ENCODE measurements at regions not wholly inside any gene's neighbourhood (a gene's known extent, or its start where the extent isn't known, plus 50 kb on each side); places are given as distances from the start of the nearest gene placed in this dataset.

DNA sequence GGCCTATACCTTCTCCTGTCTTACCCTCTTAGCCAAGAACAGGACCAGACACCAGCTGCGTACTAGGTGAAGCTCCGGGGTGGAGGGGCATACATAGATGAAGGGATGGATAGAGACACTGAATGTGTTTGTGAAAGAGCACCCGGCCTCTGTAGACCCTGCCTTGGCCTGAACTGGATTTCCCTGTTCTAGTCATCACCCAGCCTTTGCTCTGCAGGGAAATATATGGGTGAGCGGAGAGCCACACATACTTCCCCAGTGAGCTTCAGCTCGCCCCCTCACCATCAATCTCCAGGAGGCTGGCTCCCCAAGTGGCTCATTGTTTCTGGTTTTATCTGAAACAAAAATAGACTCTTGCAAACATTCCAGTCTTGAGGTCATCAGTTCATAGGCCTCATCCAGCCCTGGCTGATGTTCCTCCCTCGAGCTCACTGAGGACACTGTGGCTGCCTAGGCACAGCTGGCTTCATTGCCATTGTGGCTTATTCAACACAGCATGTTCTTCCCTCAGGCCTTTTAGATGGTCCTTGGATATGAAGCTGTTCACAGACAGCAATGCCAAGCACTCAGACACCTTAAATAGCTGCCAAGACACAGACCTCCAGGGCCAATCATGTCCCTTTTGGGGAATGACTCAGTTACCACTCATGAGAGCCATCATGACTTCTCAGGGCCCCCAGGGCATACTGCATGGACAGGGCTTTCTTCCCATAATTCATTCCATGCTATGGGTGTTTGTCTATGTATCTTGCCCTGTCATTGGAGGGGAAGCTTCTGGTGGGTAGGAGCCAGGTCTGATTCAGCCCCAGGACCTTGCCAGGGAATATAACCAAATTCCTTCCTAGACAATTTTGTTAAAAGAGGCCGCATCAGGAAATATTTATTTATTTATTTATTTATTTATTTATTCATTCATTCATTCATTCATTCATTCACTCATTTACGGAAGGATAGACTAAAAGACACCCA is 82.4 kb downstream of the TTC32 start:
- WGBS, 3 donors, result 84 to 86% (median 86%) methylated on average over 8 of the region's 8 CpGs
- intact Hi-C loops (cut with DNase I), result no loop called here
- TF ChIP-seq POLR2A (IDR thresholded peaks at IDR 0.05), result no peak
- no peak for TF ChIP-seq EP300 (IDR thresholded peaks at IDR 0.05)
- TF ChIP-seq, protein P1, sequence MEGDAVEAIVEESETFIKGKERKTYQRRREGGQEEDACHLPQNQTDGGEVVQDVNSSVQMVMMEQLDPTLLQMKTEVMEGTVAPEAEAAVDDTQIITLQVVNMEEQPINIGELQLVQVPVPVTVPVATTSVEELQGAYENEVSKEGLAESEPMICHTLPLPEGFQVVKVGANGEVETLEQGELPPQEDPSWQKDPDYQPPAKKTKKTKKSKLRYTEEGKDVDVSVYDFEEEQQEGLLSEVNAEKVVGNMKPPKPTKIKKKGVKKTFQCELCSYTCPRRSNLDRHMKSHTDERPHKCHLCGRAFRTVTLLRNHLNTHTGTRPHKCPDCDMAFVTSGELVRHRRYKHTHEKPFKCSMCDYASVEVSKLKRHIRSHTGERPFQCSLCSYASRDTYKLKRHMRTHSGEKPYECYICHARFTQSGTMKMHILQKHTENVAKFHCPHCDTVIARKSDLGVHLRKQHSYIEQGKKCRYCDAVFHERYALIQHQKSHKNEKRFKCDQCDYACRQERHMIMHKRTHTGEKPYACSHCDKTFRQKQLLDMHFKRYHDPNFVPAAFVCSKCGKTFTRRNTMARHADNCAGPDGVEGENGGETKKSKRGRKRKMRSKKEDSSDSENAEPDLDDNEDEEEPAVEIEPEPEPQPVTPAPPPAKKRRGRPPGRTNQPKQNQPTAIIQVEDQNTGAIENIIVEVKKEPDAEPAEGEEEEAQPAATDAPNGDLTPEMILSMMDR (IDR thresholded peaks at IDR 0.05), result no peak
- Histone ChIP-seq H3K27ac (no peak overlapping the region), H3K4me1 (ENCODE audit: insufficient read depth) (no peaks in the 10 kb centered on the region), H3K36me3 (no peaks in the 10 kb centered on the region), H3K4me3 (no peak overlapping the region), H3K9me3 (no peaks in the 10 kb centered on the region), H3K27me3 (no peaks in the 10 kb centered on the region)
- no peak for DNase-seq

DNA sequence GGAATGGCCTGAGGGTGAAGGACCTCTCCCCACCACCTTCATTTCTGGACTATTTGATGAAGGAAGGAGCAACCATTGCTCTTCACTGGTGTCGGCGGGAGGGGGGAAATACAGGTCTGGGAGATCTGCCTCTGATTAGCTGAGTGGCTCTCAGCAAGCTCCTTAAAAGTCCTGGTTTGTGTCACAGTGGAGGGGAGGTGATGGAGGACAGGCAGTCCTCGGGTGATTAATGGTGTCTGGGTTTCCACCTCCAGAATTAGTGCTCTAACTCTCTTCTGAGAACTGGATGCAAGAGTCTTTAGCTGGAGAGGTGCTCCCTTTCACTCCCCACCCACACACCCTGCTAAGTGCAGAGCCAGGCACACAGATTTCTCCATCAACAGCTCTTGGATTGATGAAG is 83.2 kb downstream of the TTC32 start:
- Histone ChIP-seq H3K27ac (no peak overlapping the region), H3K27me3 (no peaks in the 10 kb centered on the region), H3K4me3 (no peak overlapping the region), H3K36me3 (no peaks in the 10 kb centered on the region), H3K4me1 (ENCODE audit: insufficient read depth) (no peaks in the 10 kb centered on the region), H3K9me3 (no peaks in the 10 kb centered on the region)
- intact Hi-C loops (cut with DNase I), result no loop called here
- TF ChIP-seq EP300 (IDR thresholded peaks at IDR 0.05) (no peak), POLR2A (IDR thresholded peaks at IDR 0.05) (no peak)
- TF ChIP-seq, protein P1 (IDR thresholded peaks at IDR 0.05), result no peak
- 85 to 99% (median 91%) methylated on average over 3 of the region's 3 CpGs for WGBS, 3 donors
- DNase-seq, result no peak

DNA sequence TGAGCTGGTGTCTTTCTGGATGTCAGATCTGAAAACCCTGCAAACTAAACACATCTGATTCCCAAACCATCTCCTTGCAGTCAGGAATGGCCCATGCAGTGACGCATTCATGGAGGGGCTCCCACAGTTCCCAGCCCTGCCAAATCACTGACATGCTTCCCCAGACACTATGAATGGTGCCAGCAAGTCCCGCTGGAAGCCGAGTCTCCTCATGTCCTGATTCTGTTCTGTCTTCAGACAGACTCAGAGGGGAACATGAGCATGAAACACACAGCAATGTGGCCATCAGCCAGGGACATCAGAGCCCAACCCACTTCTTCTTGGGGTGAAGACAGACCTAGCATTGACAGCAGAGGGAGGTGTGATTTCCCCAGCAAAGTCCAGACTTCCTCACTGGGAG is 83.7 kb downstream of the TTC32 start:
- Histone ChIP-seq H3K4me1 (ENCODE audit: insufficient read depth) (no peaks in the 10 kb centered on the region), H3K27ac (no peak overlapping the region), H3K4me3 (no peak overlapping the region), H3K9me3 (no peaks in the 10 kb centered on the region), H3K36me3 (no peaks in the 10 kb centered on the region), H3K27me3 (no peaks in the 10 kb centered on the region)
- WGBS, 3 donors, result 90 to 98% (median 94%) methylated on average over 3 of the region's 3 CpGs
- no peak for TF ChIP-seq EP300 (IDR thresholded peaks at IDR 0.05)
- TF ChIP-seq, protein P1 (IDR thresholded peaks at IDR 0.05), result no peak
- TF ChIP-seq POLR2A (IDR thresholded peaks at IDR 0.05), result no peak
- intact Hi-C loops (cut with DNase I), result no loop called here
- DNase-seq, result no peak

DNA sequence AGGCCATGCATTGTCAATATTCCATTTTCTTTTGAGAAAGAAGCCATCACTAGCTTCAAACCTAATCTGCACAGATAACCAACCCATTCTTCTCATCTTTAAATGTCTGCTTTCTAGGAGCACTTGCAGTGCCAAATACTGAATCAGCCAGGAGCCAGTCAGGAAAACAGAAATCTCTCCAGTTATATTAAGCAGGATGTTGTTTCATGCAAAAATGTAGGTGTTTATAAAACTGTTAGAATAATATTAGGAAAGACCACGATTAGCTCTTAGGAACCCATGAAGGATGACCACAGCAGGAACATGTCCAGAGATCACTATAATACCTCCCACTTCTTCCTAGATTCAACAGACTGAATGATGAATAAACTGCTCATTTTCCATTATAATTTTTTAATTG is 86.0 kb downstream of the TTC32 start:
- Histone ChIP-seq H3K4me1 (ENCODE audit: insufficient read depth) (no peaks in the 10 kb centered on the region), H3K27me3 (no peaks in the 10 kb centered on the region), H3K36me3 (no peaks in the 10 kb centered on the region), H3K27ac (no peak overlapping the region), H3K4me3 (no peak overlapping the region), H3K9me3 (no peaks in the 10 kb centered on the region)
- intact Hi-C loops (cut with DNase I), result no loop called here
- TF ChIP-seq, protein P1 (IDR thresholded peaks at IDR 0.05), result no peak
- no peak for TF ChIP-seq POLR2A (IDR thresholded peaks at IDR 0.05)
- no peak for TF ChIP-seq EP300 (IDR thresholded peaks at IDR 0.05)
- DNase-seq, result no peak
- 3 to 4% (median 4%) methylated on average over 1 of the region's 1 CpG for WGBS, 3 donors
